GM18951 (cell line): ENCODE measurements at regions not wholly inside any gene's neighbourhood (a gene's known extent, or its start where the extent isn't known, plus 50 kb on each side); places are given as distances from the start of the nearest gene placed in this dataset.
"Not testable (repeated sequence)": the region's sequence is repeated elsewhere in the genome, so short reads cannot be mapped to it uniquely, and the experiment has no call there.

Source experiments
- POLR2A ChIP-seq: IDR thresholded peaks from 4 replicates; pipeline ENCODE4 v1.6.1; 2011; ENCODE audit warnings: mild to moderate bottlenecking; ENCODE audit not compliant: insufficient read length, insufficient read depth; ENCODE audit errors: extremely low read depth
- in situ Hi-C: fragments of 300-500 bp; cut with MboI; formaldehyde crosslinking; loops from one replicate; pipeline ENCODE4 v1.12.0; 2022; ENCODE audit warnings: low sequenced_read_pairs, mixed read lengths, inconsistent platforms; ENCODE audit not compliant: unreplicated experiment

- in situ Hi-C loops: no loop called here
- no peak for TF ChIP-seq POLR2A
Observed at GRCh38 chr2:52658598-52658997, 1109.0 kb upstream of the CHAC2 start.

GRCh38 chr2:52639692-52640091, 1127.9 kb upstream of the CHAC2 start:
- in situ Hi-C loops: no loop called here

DNA sequence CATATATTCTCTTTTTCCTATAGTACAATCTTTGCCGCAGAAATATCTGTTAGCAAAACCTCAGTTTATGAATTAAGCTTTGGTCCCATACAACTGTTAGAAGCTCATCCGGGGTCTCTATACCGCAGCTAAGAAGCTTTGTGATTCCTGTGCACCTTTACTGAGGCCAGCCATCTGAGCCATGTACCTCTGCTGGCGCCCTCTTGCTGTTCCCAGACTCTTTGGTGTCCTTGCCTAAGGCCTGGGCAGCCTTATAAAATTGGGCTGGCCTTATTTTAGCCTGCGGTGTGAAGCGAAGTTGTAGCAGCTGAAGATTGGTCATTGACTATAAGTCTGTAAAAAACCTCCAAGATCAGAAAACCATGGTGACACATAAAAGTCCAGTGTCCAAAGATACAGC, 1135.1 kb upstream of the CHAC2 start:
- no peak for TF ChIP-seq POLR2A
- in situ Hi-C loops: no loop called here

More at GRCh38 chr2:52639692-52640091, 1127.9 kb upstream of the CHAC2 start:
- TF ChIP-seq POLR2A: no peak

GRCh38 chr2:52629944-52630343, 1137.7 kb upstream of the CHAC2 start:
- in situ Hi-C loops: no loop called here
- no peak for TF ChIP-seq POLR2A

DNA sequence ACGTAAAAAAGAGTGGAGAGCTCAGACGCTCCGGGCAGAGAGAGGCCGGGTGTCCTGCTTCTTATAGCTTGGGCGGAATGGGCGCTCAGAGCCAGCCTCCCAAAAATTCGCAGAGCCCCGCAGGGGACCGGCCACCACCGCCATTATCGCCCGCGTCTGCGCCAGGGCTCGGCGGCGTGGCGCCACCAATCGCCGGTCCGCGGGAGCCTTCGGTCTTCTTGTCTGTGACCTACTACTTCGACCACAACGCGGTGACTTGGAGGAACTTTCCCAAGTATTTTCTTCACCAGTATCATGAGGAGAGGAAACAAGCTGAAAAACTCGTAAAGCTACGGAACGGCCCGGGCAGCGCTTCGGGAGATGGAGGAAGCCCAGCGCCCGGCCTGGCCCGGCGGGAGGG, 1138.1 kb upstream of the CHAC2 start:
- no peak for TF ChIP-seq POLR2A
- in situ Hi-C loops: no loop called here

- TF ChIP-seq POLR2A: no peak
- in situ Hi-C loops: no loop called here
Observed at GRCh38 chr2:52622266-52622665, 1145.3 kb upstream of the CHAC2 start.

DNA sequence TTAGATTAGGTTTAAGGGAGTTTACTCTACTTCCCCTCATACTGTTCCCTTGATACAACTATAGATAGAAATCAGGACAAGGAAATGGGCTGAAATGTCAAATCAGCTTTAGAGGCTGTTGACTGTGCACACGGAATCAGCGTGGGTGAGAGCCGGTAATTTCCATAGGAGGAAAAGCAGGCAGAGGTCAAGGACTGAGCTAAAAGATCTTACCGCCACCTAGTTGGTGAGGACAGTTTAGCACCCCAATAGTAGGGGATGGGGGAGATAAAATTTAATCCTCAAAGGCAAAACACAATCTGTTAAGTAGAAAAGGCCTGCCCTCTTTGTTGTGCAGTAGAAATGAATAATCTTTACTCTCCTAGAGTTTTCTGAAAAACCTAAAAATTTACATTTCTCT, 1154.5 kb upstream of the CHAC2 start:
- TF ChIP-seq POLR2A: no peak
- in situ Hi-C loops: no loop called here

- in situ Hi-C loops: no loop called here
- no peak for TF ChIP-seq POLR2A
Observed at GRCh38 chr2:52611759-52612158, 1155.8 kb upstream of the CHAC2 start.

GRCh38 chr2:52608030-52608429, 1159.6 kb upstream of the CHAC2 start:
- TF ChIP-seq POLR2A: no peak
- in situ Hi-C loops: no loop called here

DNA sequence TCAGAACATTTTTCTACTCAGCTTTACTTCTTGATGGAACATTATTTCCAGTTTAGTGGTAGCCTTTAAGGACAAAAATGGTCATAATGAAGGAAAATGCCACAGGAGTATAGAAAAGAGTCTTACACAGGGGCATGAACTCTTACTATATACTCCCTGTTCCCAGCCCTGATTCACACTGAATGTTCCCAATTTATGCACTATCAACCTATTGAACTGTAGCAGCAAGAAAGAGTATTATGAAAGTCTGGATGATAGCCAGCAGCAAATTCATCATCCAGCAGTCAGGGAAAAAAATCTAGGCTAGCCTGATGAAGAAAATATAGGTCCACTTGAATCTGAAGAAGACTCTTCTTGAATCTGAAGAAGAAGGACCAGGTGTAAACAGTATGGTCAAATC, 1170.3 kb upstream of the CHAC2 start:
- in situ Hi-C loops: no loop called here
- TF ChIP-seq POLR2A: no peak

DNA sequence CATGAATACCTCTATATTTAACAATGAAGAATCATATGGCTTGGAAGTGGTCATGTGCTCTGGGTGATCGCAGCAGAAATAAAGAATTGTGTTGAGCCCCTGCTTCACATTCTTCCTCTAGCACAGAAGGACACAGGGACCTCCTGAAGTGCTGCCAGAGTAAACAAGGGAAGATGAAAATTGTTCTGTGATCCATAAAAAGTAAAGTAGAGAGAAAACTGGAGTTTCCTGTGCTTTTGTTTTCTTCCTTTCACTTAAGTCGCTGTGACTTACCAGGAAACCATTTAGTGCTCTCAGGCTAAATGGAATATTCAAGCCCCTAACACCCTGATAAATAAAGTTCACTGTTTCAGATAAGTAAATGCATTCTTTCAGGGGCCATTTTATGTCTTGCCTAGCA, 1173.6 kb upstream of the CHAC2 start:
- in situ Hi-C loops: no loop called here
- TF ChIP-seq POLR2A: no peak

DNA sequence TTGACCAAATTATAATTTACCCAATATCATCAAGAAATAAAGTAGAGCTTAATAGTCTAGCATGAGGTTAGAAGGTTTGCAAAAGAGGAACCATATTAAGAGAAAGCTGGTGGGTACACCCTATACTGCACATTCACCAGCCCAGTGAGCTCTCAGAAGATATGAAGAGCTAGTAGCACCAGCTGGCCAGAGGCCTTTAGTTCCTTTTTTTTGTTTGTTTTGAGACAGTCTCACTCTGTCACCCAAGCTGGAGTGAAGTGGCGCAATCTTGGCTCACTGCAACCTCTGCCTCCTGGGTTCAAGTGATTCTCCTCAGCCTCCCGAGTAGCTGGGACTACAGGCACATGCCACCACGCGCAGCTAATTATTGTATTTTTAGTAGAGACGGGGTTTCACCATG, 1183.5 kb upstream of the CHAC2 start:
- in situ Hi-C loops: not testable (repeated sequence)

DNA sequence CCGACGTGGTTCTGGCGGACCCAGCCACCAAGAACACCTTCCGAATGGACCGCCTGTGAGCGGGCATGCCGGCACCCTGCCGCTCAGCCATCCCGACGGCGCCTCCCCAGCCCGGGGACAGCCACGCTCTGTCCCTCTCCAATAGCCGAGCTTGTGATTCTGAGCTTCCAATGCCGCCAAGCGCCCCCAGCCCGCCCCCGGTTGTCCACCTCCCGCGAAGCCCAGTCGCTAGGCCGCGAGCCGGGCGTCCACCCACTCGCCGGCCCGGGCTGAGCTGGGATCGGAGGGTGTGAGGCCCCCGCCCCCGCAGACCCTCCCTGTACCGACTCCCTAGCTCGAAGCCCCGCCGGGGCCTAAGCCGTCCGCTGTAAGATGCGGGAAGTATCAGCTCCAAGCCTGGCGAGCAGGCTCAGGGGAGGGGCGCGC, 1195.1 kb upstream of the CHAC2 start:
- in situ Hi-C loops: no loop called here
- no peak for TF ChIP-seq POLR2A

GRCh38 chr2:52571380-52572347, 1195.9 kb upstream of the CHAC2 start:
- in situ Hi-C loops: no loop called here

More at GRCh38 chr2:52571380-52572347, 1195.9 kb upstream of the CHAC2 start:
- no peak for TF ChIP-seq POLR2A
